Trophoblast cell (in vitro differentiated cells and primary cell): ENCODE measurements at regions not wholly inside any gene's neighbourhood (a gene's known extent, or its start where the extent isn't known, plus 50 kb on each side); places are given as distances from the start of the nearest gene placed in this dataset.

Experiments
- DNase-seq, 2 donors: peaks; one replicate each; pipeline ENCODE4 v3.0.0-alpha.2; 2016
- H2AFZ ChIP-seq: 2 replicates; pipeline ENCODE4 v1.6.1; 2013; ENCODE audit warnings: low read length, moderate library complexity, mild to moderate bottlenecking; ENCODE audit not compliant: insufficient read depth, poor library complexity
- H2AK5ac ChIP-seq: 2 replicates; pipeline ENCODE4 v1.6.1; 2013; ENCODE audit warnings: mild to moderate bottlenecking, low read length
- H2BK120ac ChIP-seq: 2 replicates; pipeline ENCODE4 v1.6.1; 2013; ENCODE audit warnings: low read length, mild to moderate bottlenecking, moderate library complexity; ENCODE audit not compliant: insufficient read depth, poor library complexity
- H2BK12ac ChIP-seq: 2 replicates; pipeline ENCODE4 v1.6.1; 2013; ENCODE audit warnings: mild to moderate bottlenecking, low read length, moderate library complexity
- H2BK5ac ChIP-seq: 2 replicates; pipeline ENCODE4 v1.6.1; 2013; ENCODE audit warnings: low read length, low read depth, moderate library complexity, mild to moderate bottlenecking; ENCODE audit not compliant: poor library complexity
- H3K14ac ChIP-seq: 2 replicates; pipeline ENCODE4 v1.6.1; 2013; ENCODE audit warnings: mild to moderate bottlenecking, low read length
- H3K18ac ChIP-seq: 2 replicates; pipeline ENCODE4 v1.6.1; 2013; ENCODE audit warnings: mild to moderate bottlenecking, low read length
- H3K23ac ChIP-seq: 2 replicates; pipeline ENCODE4 v1.6.1; 2013; ENCODE audit warnings: low read length
- H3K27ac ChIP-seq: 2 replicates; pipeline ENCODE4 v1.5.1; 2013; ENCODE audit warnings: low read depth, mild to moderate bottlenecking, inconsistent platforms, low read length, moderate library complexity
- H3K27me3 ChIP-seq: 2 replicates; pipeline ENCODE4 v1.6.1; 2013; ENCODE audit warnings: inconsistent platforms, mild to moderate bottlenecking, low read length, moderate library complexity; ENCODE audit not compliant: insufficient read depth
- H3K36me3 ChIP-seq, 2 experiments: 1 replicate in 1 of 2; 2 replicates in 1 of 2; pipeline ENCODE4 v1.6.1; 2013; ENCODE audit warnings: low read length in 2 of 2, mild to moderate bottlenecking in 2 of 2, moderate library complexity in 1 of 2; ENCODE audit not compliant: insufficient read depth in 2 of 2, control insufficient read depth in 1 of 2
- H3K4ac ChIP-seq: 2 replicates; pipeline ENCODE4 v1.6.1; 2013; ENCODE audit warnings: low read depth, mild to moderate bottlenecking, low read length, moderate library complexity
- H3K4me1 ChIP-seq, 2 experiments: 1 replicate in 1 of 2; 2 replicates in 1 of 2; pipeline ENCODE4 v1.6.1; 2013; ENCODE audit warnings: low read length in 2 of 2, mild to moderate bottlenecking in 2 of 2, moderate library complexity in 1 of 2; ENCODE audit not compliant: insufficient read depth in 2 of 2, control insufficient read depth in 1 of 2
- H3K4me2 ChIP-seq: 2 replicates; pipeline ENCODE4 v1.6.1; 2013; ENCODE audit warnings: inconsistent platforms, mild to moderate bottlenecking, low read length, moderate library complexity
- H3K4me3 ChIP-seq: 2 replicates; pipeline ENCODE4 v1.5.1; 2013; ENCODE audit warnings: mild to moderate bottlenecking, low read depth, low read length, inconsistent platforms
- H3K79me1 ChIP-seq: one replicate; pipeline ENCODE4 v1.6.1; 2013; ENCODE audit warnings: low read length
- H3K79me2 ChIP-seq: 2 replicates; pipeline ENCODE4 v1.6.1; 2013; ENCODE audit warnings: low read length, mild to moderate bottlenecking; ENCODE audit not compliant: control insufficient read depth, insufficient read depth, poor library complexity
- H3K9ac ChIP-seq: 2 replicates; pipeline ENCODE4 v1.6.1; 2013; ENCODE audit warnings: mild to moderate bottlenecking, low read length
- H3K9me3 ChIP-seq: 2 replicates; pipeline ENCODE4 v1.6.1; 2013; ENCODE audit warnings: low read depth, mild to moderate bottlenecking, control low read depth, inconsistent platforms, low read length; ENCODE audit not compliant: insufficient read depth
- H4K12ac ChIP-seq: 2 replicates; pipeline ENCODE4 v1.6.1; 2013; ENCODE audit warnings: low read depth, mild to moderate bottlenecking, low read length, moderate library complexity
- H4K8ac ChIP-seq: 2 replicates; pipeline ENCODE4 v1.6.1; 2013; ENCODE audit warnings: low read depth, mild to moderate bottlenecking, low read length, moderate library complexity
- H4K91ac ChIP-seq: one replicate; pipeline ENCODE4 v1.6.1; 2013; ENCODE audit warnings: low read depth, mild to moderate bottlenecking, low read length, moderate library complexity
- WGBS: extraction: QIAGEN DNeasy Blood & Tissue Kit; methylation state at CpG from one replicate; pipeline ENCODE4 v1.1.7; 2013; ENCODE audit warnings: missing lambda C conversion rate; ENCODE audit not compliant: insufficient read length, insufficient coverage; ENCODE audit errors: extremely low coverage; 5-methylcytosine and 5-hydroxymethylcytosine counted together

DNA sequence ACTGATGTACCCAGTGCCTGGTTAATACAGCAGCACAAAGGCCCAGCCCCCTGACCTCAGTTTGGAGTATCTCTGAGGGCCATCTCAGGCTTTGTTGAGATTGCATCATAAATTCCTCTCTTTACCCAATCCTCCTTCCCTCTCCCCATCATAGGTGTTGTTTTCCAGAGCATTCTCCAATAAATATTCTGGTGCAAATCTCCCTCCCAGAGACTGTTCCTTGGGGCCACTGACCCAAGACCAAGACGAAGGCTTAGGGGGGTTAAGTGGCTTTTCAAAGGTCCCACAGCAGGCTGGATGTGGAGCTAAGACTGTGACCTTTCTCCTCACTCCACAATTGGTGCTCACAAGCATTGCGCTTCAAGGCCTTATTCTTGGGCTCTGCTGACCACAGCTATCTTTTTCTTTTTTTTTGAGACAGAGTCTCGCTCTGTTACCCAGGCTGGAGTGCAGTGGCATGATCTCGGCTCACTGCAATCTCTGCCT, 72.4 kb upstream of the ZMYND8 start:
- Histone ChIP-seq H2BK5ac (peak overlapping the region; percentile 61), H3K4ac (peak overlapping the region; percentile 24), H3K27me3 (no peaks in the 10 kb centered on the region), H3K79me2 (peaks cover 2% of the 10 kb centered on the region), H3K27ac (peak overlapping the region; percentile 35), H4K91ac (peak overlapping the region; percentile 29), H2BK12ac (peak overlapping the region; percentile 37), H2BK120ac (peak overlapping the region; percentile 61), H3K36me3 (no peaks in the 10 kb centered on the region), H4K8ac (peak overlapping the region; percentile 36), H3K4me3 (no peak overlapping the region), H3K23ac (no peak overlapping the region), H4K12ac (no peak overlapping the region), H3K9me3 (peaks cover 3% of the 10 kb centered on the region), H3K79me1 (peaks cover 14% of the 10 kb centered on the region), H3K14ac (no peak overlapping the region), H3K4me2 (no peak overlapping the region), H3K9ac (no peak overlapping the region), H2AK5ac (peak overlapping the region; percentile 7), H2AFZ (no peak overlapping the region), H3K4me1 (peaks cover 10% of the 10 kb centered on the region in 2 experiments), H3K18ac (peak overlapping the region; percentile 17)
- WGBS, result no CpG with 5 or more reads among the region's 4 CpGs
- DNase-seq, result peak in 1 of 2 donors; percentile 40

DNA sequence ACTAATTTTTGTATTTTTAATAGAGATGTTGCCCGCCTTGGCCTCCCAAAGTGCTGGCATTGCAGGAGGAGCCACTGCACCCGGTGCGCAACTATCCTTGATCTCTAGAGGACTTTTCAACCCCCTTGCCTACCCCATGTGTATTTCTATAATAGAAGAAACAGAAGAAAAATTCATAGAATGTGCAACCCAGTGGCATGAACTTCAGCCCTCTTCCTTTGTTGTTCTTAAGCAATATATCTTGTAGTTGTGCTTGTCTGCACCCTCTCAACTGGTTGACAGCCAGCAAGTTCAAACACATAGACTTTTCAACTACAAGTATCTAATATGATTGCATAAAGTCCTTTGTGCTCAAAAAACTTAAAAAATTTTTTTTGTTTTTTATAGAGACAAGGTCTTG, 72.3 kb upstream of the NCOA3 start:
- no peak overlapping the region for H2AK5ac ChIP-seq
- H3K27ac ChIP-seq, result peak overlapping the region; percentile 35
- no peak overlapping the region for H3K4me2 ChIP-seq
- H2AFZ ChIP-seq, result no peak overlapping the region
- H3K36me3 ChIP-seq, result no peaks in the 10 kb centered on the region
- H2BK5ac ChIP-seq, result no peak overlapping the region
- peaks cover 2% of the 10 kb centered on the region for H3K79me2 ChIP-seq
- no peak overlapping the region for H3K14ac ChIP-seq
- H4K91ac ChIP-seq, result peak overlapping the region; percentile 13
- H4K12ac ChIP-seq, result no peak overlapping the region
- peak overlapping the region; percentile 36 for H4K8ac ChIP-seq
- H3K4me1 ChIP-seq, result peaks cover 10 to 11% of the 10 kb centered on the region in 2 experiments
- H3K9ac ChIP-seq, result no peak overlapping the region
- no peak for DNase-seq
- H3K27me3 ChIP-seq, result no peaks in the 10 kb centered on the region
- H3K4ac ChIP-seq, result no peak overlapping the region
- peak overlapping the region; percentile 61 for H2BK120ac ChIP-seq
- H3K4me3 ChIP-seq, result no peak overlapping the region
- no peak overlapping the region for H3K18ac ChIP-seq
- peaks cover 15% of the 10 kb centered on the region for H3K79me1 ChIP-seq
- H3K9me3 ChIP-seq, result peaks cover 3% of the 10 kb centered on the region
- H2BK12ac ChIP-seq, result peak overlapping the region; percentile 37
- H3K23ac ChIP-seq, result no peak overlapping the region
- no CpG with 5 or more reads among the region's 3 CpGs for WGBS

DNA sequence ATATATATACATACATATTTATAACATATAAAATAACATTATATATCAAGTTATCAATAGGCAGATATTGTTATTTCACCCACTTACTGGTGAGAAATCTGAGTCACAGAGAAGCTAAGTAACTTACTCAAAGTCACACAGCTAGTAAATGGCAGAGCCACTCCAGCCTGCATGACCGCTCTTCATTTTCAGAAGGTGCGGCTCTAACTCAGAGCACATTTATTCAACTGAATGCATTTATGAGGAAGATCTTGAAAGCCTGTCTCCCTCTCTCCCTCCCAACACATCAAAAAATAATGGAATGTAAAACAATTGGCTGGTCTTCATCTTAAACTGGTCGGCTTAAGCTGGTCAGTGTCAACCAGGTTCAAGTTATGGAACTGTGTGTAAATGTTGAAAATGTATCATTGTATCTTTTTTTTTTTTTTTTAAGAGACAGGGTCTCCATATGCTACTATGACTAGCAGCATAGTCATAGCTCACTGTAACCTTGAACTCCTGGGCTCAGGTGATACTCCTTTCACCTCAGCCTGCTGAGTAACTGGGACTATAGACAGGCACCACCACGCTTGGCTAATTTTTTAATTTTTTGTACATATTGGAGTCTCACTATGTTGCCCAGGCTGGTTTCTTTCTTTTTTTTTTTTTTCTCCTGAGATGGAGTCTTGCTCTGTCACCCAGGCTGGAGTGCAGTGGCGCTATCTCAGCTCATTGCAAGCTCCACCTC, 70.7 kb upstream of the NCOA3 start:
- H2BK12ac ChIP-seq, result peak overlapping the region; percentile 53
- no peak overlapping the region for H3K18ac ChIP-seq
- H3K23ac ChIP-seq, result no peak overlapping the region
- no peak overlapping the region for H4K12ac ChIP-seq
- peak overlapping the region; percentile 57 for H4K91ac ChIP-seq
- H3K79me1 ChIP-seq, result peaks cover 17% of the 10 kb centered on the region
- no peak overlapping the region for H3K4ac ChIP-seq
- H3K9ac ChIP-seq, result no peak overlapping the region
- no peak overlapping the region for H2BK5ac ChIP-seq
- H3K4me2 ChIP-seq, result no peak overlapping the region
- no peak overlapping the region for H3K27ac ChIP-seq
- H3K9me3 ChIP-seq, result peaks cover 3% of the 10 kb centered on the region
- no peak overlapping the region for H2BK120ac ChIP-seq
- peaks cover 2% of the 10 kb centered on the region for H3K79me2 ChIP-seq
- peaks cover 10 to 14% of the 10 kb centered on the region in 2 experiments for H3K4me1 ChIP-seq
- no peak overlapping the region for H3K14ac ChIP-seq
- H2AK5ac ChIP-seq, result no peak overlapping the region
- no peaks in the 10 kb centered on the region for H3K36me3 ChIP-seq
- no peak overlapping the region for H4K8ac ChIP-seq
- no peak overlapping the region for H2AFZ ChIP-seq
- no peaks in the 10 kb centered on the region for H3K27me3 ChIP-seq
- no CpG with 5 or more reads among the region's 5 CpGs for WGBS
- DNase-seq, result no peak
- H3K4me3 ChIP-seq, result no peak overlapping the region

DNA sequence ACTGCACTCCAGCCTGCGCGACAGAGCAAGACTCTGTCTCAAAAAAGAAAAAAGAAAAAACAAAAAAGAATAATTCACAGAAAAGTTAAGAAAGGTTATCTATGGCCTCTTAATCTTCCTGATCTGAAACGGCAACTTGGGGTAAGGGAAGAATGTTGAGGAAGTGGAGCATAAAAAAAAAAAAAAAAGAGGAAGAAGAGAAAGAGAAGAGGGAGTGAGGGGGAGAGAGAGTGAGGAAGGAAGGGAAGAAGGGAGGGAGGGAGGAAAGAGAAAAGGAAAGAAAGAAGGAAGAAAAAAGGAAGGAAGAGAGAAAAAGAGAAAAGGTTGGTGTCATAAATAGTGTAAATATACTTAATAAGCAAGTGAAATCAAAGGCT, 68.9 kb upstream of the NCOA3 start:
- peak overlapping the region; percentile 27 for H3K18ac ChIP-seq
- H3K9ac ChIP-seq, result no peak overlapping the region
- no peak overlapping the region for H3K4me2 ChIP-seq
- peaks cover 25% of the 10 kb centered on the region for H3K79me1 ChIP-seq
- peak overlapping the region; percentile 46 for H2BK120ac ChIP-seq
- no peak overlapping the region for H2AK5ac ChIP-seq
- no peak overlapping the region for H4K12ac ChIP-seq
- H3K4me1 ChIP-seq, result peaks cover 10 to 14% of the 10 kb centered on the region in 2 experiments
- peak overlapping the region; percentile 88 for H3K27ac ChIP-seq
- peaks cover 2% of the 10 kb centered on the region for H3K79me2 ChIP-seq
- H4K91ac ChIP-seq, result peak overlapping the region; percentile 89
- no peaks in the 10 kb centered on the region for H3K36me3 ChIP-seq
- no CpG with 5 or more reads among the region's 3 CpGs for WGBS
- H2BK5ac ChIP-seq, result peak overlapping the region; percentile 22
- no peak overlapping the region for H3K4ac ChIP-seq
- H3K23ac ChIP-seq, result no peak overlapping the region
- H3K4me3 ChIP-seq, result no peak overlapping the region
- H2AFZ ChIP-seq, result no peak overlapping the region
- H4K8ac ChIP-seq, result no peak overlapping the region
- DNase-seq, result no peak
- H3K9me3 ChIP-seq, result peaks cover under 1% of the 10 kb centered on the region
- no peak overlapping the region for H3K14ac ChIP-seq
- H2BK12ac ChIP-seq, result peak overlapping the region; percentile 76
- no peaks in the 10 kb centered on the region for H3K27me3 ChIP-seq
